IMR-90 (cell line): ENCODE measurements at regions not wholly inside any gene's neighbourhood (a gene's known extent, or its start where the extent isn't known, plus 50 kb on each side); places are given as distances from the start of the nearest gene placed in this dataset.

Experiments used
- BHLHE40 ChIP-seq: fragments of 150-350 bp; IDR thresholded peaks from 2 replicates; pipeline ENCODE4 v1.6.1; 2016; ENCODE audit warnings: mild to moderate bottlenecking, low read depth, low read length
- CEBPB ChIP-seq: IDR thresholded peaks from 2 replicates; pipeline ENCODE4 v1.6.1; 2012; ENCODE audit warnings: low read depth, low read length, improper control_type of control experiment
- CTCF ChIP-seq: conservative IDR thresholded peaks from 2 replicates; pipeline ENCODE4 v1.5.1; 2012; ENCODE audit warnings: mild to moderate bottlenecking, low read depth, low read length, improper control_type of control experiment
- MAFK ChIP-seq: IDR thresholded peaks from 2 replicates; pipeline ENCODE4 v1.6.1; 2012; ENCODE audit warnings: low read depth, low read length, improper control_type of control experiment
- POLR2A ChIP-seq: IDR thresholded peaks from 2 replicates; pipeline ENCODE4 v1.6.1; 2012; ENCODE audit warnings: mild to moderate bottlenecking, low read depth, low read length
- RAD21 ChIP-seq: IDR thresholded peaks from 2 replicates; pipeline ENCODE4 v1.6.1; 2012; ENCODE audit warnings: low read length, improper control_type of control experiment
- RFX5 ChIP-seq: IDR thresholded peaks from 2 replicates; pipeline ENCODE4 v1.8.0; 2012; ENCODE audit warnings: low read depth, mild to moderate bottlenecking, low read length, moderate library complexity
- SMC3 ChIP-seq: fragments of 150-350 bp; IDR thresholded peaks from 2 replicates; pipeline ENCODE4 v1.6.1; 2016; ENCODE audit warnings: low read depth, mild to moderate bottlenecking, antibody characterized with exemption, low read length, moderate library complexity
- USF2 ChIP-seq: fragments of 150-350 bp; IDR thresholded peaks from 2 replicates; pipeline ENCODE4 v1.6.1; 2017; ENCODE audit warnings: mild to moderate bottlenecking, antibody characterized with exemption, low read length, low read depth

- no peak for TF ChIP-seq CTCF
- no peak for TF ChIP-seq CEBPB
- TF ChIP-seq USF2: no peak
- no peak for TF ChIP-seq BHLHE40
- TF ChIP-seq POLR2A: no peak
- TF ChIP-seq RAD21: no peak
- no peak for TF ChIP-seq RFX5
- TF ChIP-seq SMC3: no peak
- no peak for TF ChIP-seq MAFK
These were observed 994.6 kb downstream of the SUCLG1 start for GRCh38 chr2:83464444-83464843.
